SK-N-SH (cell line): ENCODE measurements at regions not wholly inside any gene's neighbourhood (a gene's known extent, or its start where the extent isn't known, plus 50 kb on each side); places are given as distances from the start of the nearest gene placed in this dataset.
A peak's percentile ranks its signal among the peaks of the same experiment; 100 is the strongest.

Experiments
- CTCF ChIA-PET: fragments of 300-600, 350-600 bp; formaldehyde crosslinking; extraction: SDS; loops from one replicate; lab custom pipeline; 2021; lab: Yijun Ruan, JAX
- POLR2A ChIA-PET: fragments of 350-600 bp; sonication (Branson Sonifier 250); formaldehyde crosslinking; extraction: SDS; loops from one replicate; lab custom pipeline; 2020; ENCODE audit warnings: antibody characterized with exemption, inconsistent platforms; lab: Yijun Ruan, JAX
- DNase-seq: peaks from one replicate; pipeline ENCODE4 v3.0.0; 2012
- H2AFZ ChIP-seq: fragments of 200-600 bp; sonication (generic); 2 replicates; pipeline ENCODE4 v1.8.1; 2016; ENCODE audit warnings: antibody characterized with exemption, mild to moderate bottlenecking, low read depth
- H3F3A ChIP-seq: fragments of 200-600 bp; sonication (generic); replicated peaks from 2 replicates; pipeline ENCODE3; 2016; ENCODE audit warnings: antibody characterized with exemption, mild to moderate bottlenecking; ENCODE audit not compliant: insufficient read depth
- H3K27ac ChIP-seq, 2 experiments: fragments of 200-500 bp in 1 of 2; fragments of 200-600 bp in 1 of 2; sonication (Bioruptor generic) in 1 of 2; sonication (generic), shearing (Covaris generic) in 1 of 2; 2 replicates each; pipeline versions ENCODE4 v1.5.1 to v1.6.1; 2014 to 2016; ENCODE audit warnings: low read depth in 2 of 2, inconsistent platforms in 1 of 2, low read length in 1 of 2, mild to moderate bottlenecking in 1 of 2, mixed read lengths in 1 of 2
- H3K27me3 ChIP-seq: fragments of 200-600 bp; sonication (generic), shearing (Covaris generic); 2 replicates; pipeline ENCODE4 v1.6.1; 2016; ENCODE audit warnings: mixed run types; ENCODE audit not compliant: insufficient read depth
- H3K36me3 ChIP-seq, 2 experiments: fragments of 200-500 bp in 1 of 2; fragments of 200-600 bp in 1 of 2; sonication (Bioruptor generic) in 1 of 2; sonication (generic) in 1 of 2; replicated peaks in 1 of 2; 2 replicates each; pipeline versions ENCODE3 to v1.5.1; 2014 to 2016; ENCODE audit warnings: low read length in 1 of 2, mild to moderate bottlenecking in 1 of 2; ENCODE audit not compliant: insufficient read depth in 2 of 2, control insufficient read depth in 1 of 2
- H3K4me1 ChIP-seq, 2 experiments: fragments of 200-500 bp in 1 of 2; fragments of 200-600 bp in 1 of 2; sonication (Bioruptor generic) in 1 of 2; sonication (generic), shearing (Covaris generic) in 1 of 2; 2 replicates each; pipeline versions ENCODE4 v1.5.1 to v1.6.1; 2014 to 2016; ENCODE audit warnings: low read depth in 1 of 2, low read length in 1 of 2, mixed run types in 1 of 2; ENCODE audit not compliant: insufficient read depth in 2 of 2, control insufficient read depth in 1 of 2
- H3K4me2 ChIP-seq: fragments of 200-600 bp; sonication (generic), shearing (Covaris generic); 2 replicates; pipeline ENCODE4 v1.6.1; 2017; ENCODE audit warnings: mixed run types
- H3K4me3 ChIP-seq, 2 experiments: fragments of 200-500 bp in 1 of 2; fragments of 200-600 bp in 1 of 2; sonication (Bioruptor generic) in 1 of 2; sonication (generic), shearing (Covaris generic) in 1 of 2; 2 replicates each; pipeline versions ENCODE4 v1.5.1 to v1.8.1; 2014 to 2016; ENCODE audit warnings: low read depth in 2 of 2, inconsistent platforms in 1 of 2, low read length in 1 of 2, mild to moderate bottlenecking in 1 of 2, mixed read lengths in 1 of 2, moderate library complexity in 1 of 2
- H3K79me2 ChIP-seq: fragments of 200-600 bp; sonication (generic); 2 replicates; pipeline ENCODE4 v1.8.1; 2017; ENCODE audit warnings: mild to moderate bottlenecking; ENCODE audit not compliant: insufficient read depth
- H3K9ac ChIP-seq: fragments of 200-600 bp; sonication (generic); 2 replicates; pipeline ENCODE4 v1.6.1; 2017; ENCODE audit warnings: mixed run types
- H3K9me2 ChIP-seq: fragments of 200-600 bp; sonication (generic); 2 replicates; pipeline ENCODE4 v1.6.1; 2017; ENCODE audit warnings: mixed run types
- H3K9me3 ChIP-seq: fragments of 200-600 bp; sonication (generic); 2 replicates; pipeline ENCODE4 v1.6.1; 2017; ENCODE audit warnings: mixed run types, mild to moderate bottlenecking, moderate library complexity
- H4K20me1 ChIP-seq: fragments of 200-600 bp; sonication (generic); 2 replicates; pipeline ENCODE4 v1.6.1; 2017; ENCODE audit warnings: mild to moderate bottlenecking, mixed run types; ENCODE audit not compliant: insufficient read depth
- CTCF ChIP-seq: fragments of 200-600 bp; sonication (generic); IDR thresholded peaks from 2 replicates; pipeline ENCODE4 v1.6.1; 2017; ENCODE audit warnings: antibody characterized with exemption, mild to moderate bottlenecking, moderate library complexity
- EP300 ChIP-seq, 2 experiments: IDR thresholded peaks; 2 replicates each; pipeline versions ENCODE4 v1.4.0 to v1.6.1; 2012; ENCODE audit warnings: borderline replicate concordance in 1 of 2, low read depth in 1 of 2, low read length in 1 of 2
- FOSL2 ChIP-seq: IDR thresholded peaks from 2 replicates; pipeline ENCODE4 v1.4.0; 2012; ENCODE audit warnings: low read depth, mild to moderate bottlenecking, moderate library complexity, borderline replicate concordance
- GABPA ChIP-seq: IDR thresholded peaks from 2 replicates; pipeline ENCODE4 v1.4.0; 2012; ENCODE audit warnings: low read depth, mild to moderate bottlenecking
- JUND ChIP-seq: IDR thresholded peaks from 2 replicates; pipeline ENCODE4 v1.4.0; 2012
- PBX3 ChIP-seq: IDR thresholded peaks from 2 replicates; pipeline ENCODE4; 2012
- POLR2AphosphoS5 ChIP-seq: IDR thresholded peaks from 2 replicates; pipeline ENCODE4 v1.6.1; 2012; ENCODE audit warnings: low read depth, low read length
- RCOR1 ChIP-seq: fragments of 150-350 bp; IDR thresholded peaks from 2 replicates; pipeline ENCODE4 v1.6.1; 2017; ENCODE audit warnings: antibody characterized with exemption, low read length
- SMC3 ChIP-seq: IDR thresholded peaks from 2 replicates; pipeline ENCODE4 v1.6.1; 2012; ENCODE audit warnings: low read depth, low read length, improper control_type of control experiment
- TCF12 ChIP-seq: IDR thresholded peaks from 2 replicates; pipeline ENCODE4 v1.4.0; 2012
- YY1 ChIP-seq: IDR thresholded peaks from 2 replicates; pipeline ENCODE4 v1.4.0; 2012; ENCODE audit warnings: low read depth, mild to moderate bottlenecking
- ZBTB33 ChIP-seq: IDR thresholded peaks from 2 replicates; pipeline ENCODE4 v1.4.0; 2012; ENCODE audit warnings: low read depth, borderline replicate concordance
- WGBS: methylation state at CpG from one replicate; pipeline ENCODE4 v1.1.6; 2017; ENCODE audit warnings: low lambda C conversion rate; 5-methylcytosine and 5-hydroxymethylcytosine counted together

- Histone ChIP-seq H3K79me2 (no peaks in the 10 kb centered on the region), H3K36me3 (no peaks in the 10 kb centered on the region), H3K27me3 (no peaks in the 10 kb centered on the region), H2AFZ (no peak overlapping the region), H3K9me2 (no peaks in the 10 kb centered on the region), H3K27ac (peak overlapping the region in 1 of 2 experiments; percentile 100; a peak in 2 of 4 replicates), H3K9me3 (no peaks in the 10 kb centered on the region), H3K4me1 (peaks cover 22 to 38% of the 10 kb centered on the region in 2 experiments; a peak in 3 of 4 replicates), H3K9ac (0 out of 2 replicates have a peak overlapping the region, but pooled peaks have one; percentile 21), H3K4me2 (no peak overlapping the region), H3K4me3 (no peak overlapping the region), H4K20me1 (no peaks in the 10 kb centered on the region), H3F3A (peaks cover 4% of the 10 kb centered on the region)
- DNase-seq = no peak
- TF ChIP-seq POLR2AphosphoS5 = no peak
- no peak for TF ChIP-seq EP300 (IDR thresholded peaks at IDR 0.05; ENCODE audit: borderline replicate concordance in 1 of 2, low read depth in 1 of 2, low read length in 1 of 2)
- TF ChIP-seq RCOR1 = no peak
- TF ChIP-seq SMC3 = no peak
- TF ChIP-seq CTCF = no peak
- CTCF ChIA-PET = interaction anchor here (1.0 to 1.6 kb wide), 3 partner anchors 9 to 181 kb away, joined by 3 to 4 read pairs (median 4); no protein-coding TSS in a partner anchor
- POLR2A ChIA-PET = interaction anchor here (1.3 kb wide), 1 partner anchor 335 kb away, joined by 5 read pairs; no protein-coding TSS in a partner anchor
- 93% methylated on average over 25 of the region's 26 CpGs for WGBS
These were observed 453.6 kb downstream of the IRS2 start for GRCh38 chr13:109332506-109333499.

GRCh38 chr13:109331898-109332297 lies 454.5 kb downstream of the IRS2 start:
- Histone ChIP-seq H3K4me2 (peak overlapping the region; percentile 15; the same call in 1 of the 2 replicates), H4K20me1 (no peaks in the 10 kb centered on the region)
- no peak for TF ChIP-seq GABPA
- TF ChIP-seq, all 33 proteins: peak for 0
- Histone ChIP-seq H3K4me3 (0 out of 4 replicates have a peak overlapping the region, but pooled peaks of 1 of the 2 experiments have one; percentile 16), H2AFZ (no peak overlapping the region), H3K9me2 (no peaks in the 10 kb centered on the region), H3F3A (peaks cover under 1% of the 10 kb centered on the region), H3K36me3 (no peaks in the 10 kb centered on the region), H3K9me3 (no peaks in the 10 kb centered on the region), H3K9ac (0 out of 2 replicates have a peak overlapping the region, but pooled peaks have one; percentile 21), H3K4me1 (peaks cover 19 to 38% of the 10 kb centered on the region in 2 experiments; a peak in 3 of 4 replicates), H3K27me3 (no peaks in the 10 kb centered on the region), H3K27ac (peak overlapping the region; percentile 49 to 100), H3K79me2 (no peaks in the 10 kb centered on the region)
- 49% methylated on average over 11 of the region's 11 CpGs for WGBS
- POLR2A ChIA-PET = no interaction called here
- CTCF ChIA-PET = interaction anchor here (1.6 kb wide), 1 partner anchor 8 kb away, joined by 4 read pairs; no protein-coding TSS in a partner anchor
- DNase-seq = peak; percentile 50

GRCh38 chr13:109331011-109331433 lies 455.4 kb downstream of the IRS2 start:
- H3K4me1 ChIP-seq = peaks cover 10 to 38% of the 10 kb centered on the region in 2 experiments; a peak in 3 of 4 replicates
- H3K36me3 ChIP-seq = no peaks in the 10 kb centered on the region
- H3K79me2 ChIP-seq = no peaks in the 10 kb centered on the region
- H4K20me1 ChIP-seq = no peaks in the 10 kb centered on the region
- WGBS = 80% methylated on average over 2 of the region's 2 CpGs
- ChIA-PET POLR2A (no interaction called here), CTCF (no interaction called here)
- no peak for DNase-seq
- H3K9me3 ChIP-seq = no peaks in the 10 kb centered on the region
- no peaks in the 10 kb centered on the region for H3F3A ChIP-seq
- peak overlapping the region; percentile 23; the same call in 1 of the 2 replicates for H3K4me2 ChIP-seq
- no peaks in the 10 kb centered on the region for H3K9me2 ChIP-seq
- H2AFZ ChIP-seq = no peak overlapping the region
- no peaks in the 10 kb centered on the region for H3K27me3 ChIP-seq
- peak overlapping the region; percentile 49 to 100 for H3K27ac ChIP-seq
- no peak overlapping the region for H3K9ac ChIP-seq
- no peak overlapping the region for H3K4me3 ChIP-seq
- TF ChIP-seq PBX3 (peak; percentile 36; the same call in 1 of the 2 replicates), ZBTB33 (no peak), POLR2AphosphoS5 (no peak), EP300 (IDR thresholded peaks at IDR 0.05; ENCODE audit: borderline replicate concordance in 1 of 2, low read depth in 1 of 2, low read length in 1 of 2) (peak in 1 of 2 experiments; percentile 37; a peak in 1 of 4 replicates), JUND (peak; percentile 61), YY1 (no peak), TCF12 (peak; percentile 58), FOSL2 (peak; percentile 60)
